ENCODE measurements at regions not wholly inside any gene's neighbourhood (a gene's known extent, or its start where the extent isn't known, plus 50 kb on each side); places are given as distances from the start of the nearest gene placed in this dataset.

- TF ChIP-seq POLR2A (IDR thresholded peaks at IDR 0.05; ENCODE audit: control extremely low read depth in 1 of 2, low read depth in 2 of 2, low read length in 2 of 2) (no peak), CTCF (IDR thresholded peaks at IDR 0.05; ENCODE audit: control extremely low read depth in 1 of 3, insufficient read depth in 1 of 3, low read depth in 1 of 3, low read length in 3 of 3) (no peak), MAX (IDR thresholded peaks at IDR 0.05) (no peak), KDM5A (IDR thresholded peaks at IDR 0.05; ENCODE audit: low read length) (no peak), FOSL1 (IDR thresholded peaks at IDR 0.05; ENCODE audit: insufficient read depth, low read depth, low read length) (no peak), CHD2 (IDR thresholded peaks at IDR 0.05; ENCODE audit: low read length) (no peak), ATF3 (IDR thresholded peaks at IDR 0.05; ENCODE audit: insufficient read depth, low read depth, low read length) (no peak), JUN (IDR thresholded peaks at IDR 0.05; ENCODE audit: low read depth, low read length) (no peak), TAF1 (IDR thresholded peaks at IDR 0.05; ENCODE audit: low read depth, low read length) (no peak)
These were observed 203.5 kb upstream of the TSHZ2 start for GRCh38 chr20:52768694-52769093.

Data from H1 (cell line).